ENCODE measurements at regions not wholly inside any gene's neighbourhood (a gene's known extent, or its start where the extent isn't known, plus 50 kb on each side); places are given as distances from the start of the nearest gene placed in this dataset.

DNA sequence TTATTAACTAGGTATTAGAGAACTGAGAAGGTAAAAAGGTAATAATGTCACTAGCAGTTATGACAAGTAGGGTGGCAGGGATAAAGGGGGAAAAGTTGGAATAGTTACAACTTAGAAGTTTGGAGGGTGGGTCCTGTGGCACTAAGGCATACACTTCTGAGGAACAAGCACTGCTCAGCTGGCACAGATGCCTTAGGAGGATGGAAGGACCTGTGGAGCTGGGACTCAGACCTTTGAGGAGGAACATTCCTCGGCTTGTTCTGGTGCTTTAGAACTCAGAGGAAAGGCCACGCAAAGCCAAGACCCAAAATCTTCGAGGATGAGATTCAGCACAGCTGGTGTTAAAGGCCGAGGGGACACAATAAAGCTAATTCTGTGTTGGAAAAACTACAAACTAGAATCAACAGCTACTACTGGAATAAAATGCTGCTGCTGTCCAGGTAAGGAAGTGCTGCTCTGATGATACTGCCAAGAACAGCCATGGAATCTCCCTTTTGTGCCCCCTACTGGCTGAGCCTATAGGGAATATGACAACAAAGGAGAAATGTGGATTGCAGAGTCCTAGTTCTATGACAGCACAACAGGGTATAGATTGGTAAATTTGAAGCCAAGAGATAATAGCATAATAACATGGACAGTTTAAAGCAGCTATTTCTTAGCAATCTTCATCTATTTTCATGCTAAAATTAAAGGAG lies 126.7 kb downstream of the SLC25A46 start:
- TF ChIP-seq CTCF (IDR thresholded peaks at IDR 0.05), result no peak
- TF ChIP-seq POLR2A (IDR thresholded peaks at IDR 0.05), result no peak

Measured in tibial nerve (tissue), 3 donors.